NCI-H1105 (cell line): ENCODE measurements at regions not wholly inside any gene's neighbourhood (a gene's known extent, or its start where the extent isn't known, plus 50 kb on each side); places are given as distances from the start of the nearest gene placed in this dataset.

ENCODE experiments used
- DNase-seq: peaks from one replicate; lab custom pipeline; 2025; lab: John Stamatoyannopoulos, UW

- no peak for DNase-seq
Observed at GRCh38 chr2:147711031-147711430, 133.8 kb upstream of the ACVR2A start.

- DNase-seq, result no peak
Observed at GRCh38 chr2:147709655-147710054, 135.2 kb upstream of the ACVR2A start.

- DNase-seq, result no peak
Observed at GRCh38 chr2:147703171-147703570, 141.7 kb upstream of the ACVR2A start.

- DNase-seq, result no peak
Observed at GRCh38 chr2:147698166-147698565, 146.7 kb upstream of the ACVR2A start.

GRCh38 chr2:147696426-147696825, 148.4 kb upstream of the ACVR2A start:
- no peak for DNase-seq

GRCh38 chr2:147689220-147689909, 155.5 kb upstream of the ACVR2A start:
- DNase-seq, result no peak

- DNase-seq, result no peak
Observed at GRCh38 chr2:147688242-147688641, 156.6 kb upstream of the ACVR2A start.

- DNase-seq, result no peak
Observed at GRCh38 chr2:147686365-147686764, 158.5 kb upstream of the ACVR2A start.

GRCh38 chr2:147684903-147685302, 159.9 kb upstream of the ACVR2A start:
- DNase-seq, result no peak

GRCh38 chr2:147683380-147683779, 161.4 kb upstream of the ACVR2A start:
- no peak for DNase-seq

GRCh38 chr2:147681093-147681492, 163.7 kb upstream of the ACVR2A start:
- DNase-seq, result no peak

- peak; percentile 73 for DNase-seq
Observed at GRCh38 chr2:147679955-147680531, 164.8 kb upstream of the ACVR2A start.

GRCh38 chr2:147679191-147679954, 165.5 kb upstream of the ACVR2A start:
- peak; percentile 62 for DNase-seq

- no peak for DNase-seq
Observed at GRCh38 chr2:147665105-147665504, 179.7 kb upstream of the ACVR2A start.

GRCh38 chr2:147663962-147664361, 180.9 kb upstream of the ACVR2A start:
- no peak for DNase-seq

GRCh38 chr2:147663153-147663961, 181.5 kb upstream of the ACVR2A start:
- DNase-seq, result no peak

GRCh38 chr2:147662221-147662620, 182.6 kb upstream of the ACVR2A start:
- no peak for DNase-seq

GRCh38 chr2:147660680-147661079, 184.1 kb upstream of the ACVR2A start:
- no peak for DNase-seq

GRCh38 chr2:147659051-147659450, 185.8 kb upstream of the ACVR2A start:
- no peak for DNase-seq

GRCh38 chr2:147657086-147658000, 187.5 kb upstream of the ACVR2A start:
- no peak for DNase-seq

- DNase-seq, result no peak
Observed at GRCh38 chr2:147649998-147650397, 194.8 kb upstream of the ACVR2A start.
